Suprapubic skin (tissue), 4 donors: ENCODE measurements at regions not wholly inside any gene's neighbourhood (a gene's known extent, or its start where the extent isn't known, plus 50 kb on each side); places are given as distances from the start of the nearest gene placed in this dataset.

Experiments used
- CTCF ChIP-seq, 2 donors: fragments of 200-600 bp in 1 of 2; fragments of 450-650 bp in 1 of 2; sonication (generic) in 1 of 2; IDR thresholded peaks; one replicate each; pipeline ENCODE4 v1.5.1; 2016 to 2019; ENCODE audit warnings: antibody characterized with exemption in 2 of 2, mild to moderate bottlenecking in 1 of 2, moderate library complexity in 1 of 2
- POLR2A ChIP-seq, 2 donors: fragments of 450-650 bp; IDR thresholded peaks; one replicate each; pipeline ENCODE4 v1.6.1; 2017; ENCODE audit warnings: antibody characterized with exemption in 2 of 2, mild to moderate bottlenecking in 2 of 2, moderate library complexity in 2 of 2
- POLR2AphosphoS5 ChIP-seq, 3 donors: sonication (generic); formaldehyde crosslinking; IDR thresholded peaks; one replicate each; pipeline ENCODE4 v1.6.1; 2017; ENCODE audit warnings: antibody characterized with exemption in 3 of 3

GRCh38 chrX:73268463-73268862 is 53.8 kb upstream of the NAP1L2 start:
- TF ChIP-seq CTCF (IDR thresholded peaks at IDR 0.05) = no peak
- TF ChIP-seq POLR2A (IDR thresholded peaks at IDR 0.05) = no peak
- TF ChIP-seq POLR2AphosphoS5 (IDR thresholded peaks at IDR 0.05) = no peak
